Uterus (tissue), 3 donors: ENCODE measurements at regions not wholly inside any gene's neighbourhood (a gene's known extent, or its start where the extent isn't known, plus 50 kb on each side); places are given as distances from the start of the nearest gene placed in this dataset.

Experiments
- DNase-seq, 2 donors: peaks; one replicate each; pipeline ENCODE4 v3.0.0-alpha.2; 2019 to 2020
- H3K27ac ChIP-seq, 2 donors: fragments of 200-600 bp; sonication (generic); 1 replicate in 1 of 2; 2 replicates in 1 of 2; pipeline ENCODE4 v1.5.1; 2016 to 2018
- H3K27me3 ChIP-seq, 2 donors: fragments of 200-600 bp; sonication (generic); one replicate each; pipeline ENCODE4 v1.5.1; 2018 to 2019; ENCODE audit warnings: control low read depth in 1 of 2
- H3K36me3 ChIP-seq, 2 donors: fragments of 200-600 bp; sonication (generic); one replicate each; pipeline ENCODE4 v1.5.1; 2019; ENCODE audit warnings: control low read depth in 1 of 2
- H3K4me1 ChIP-seq, 2 donors: fragments of 200-600 bp; sonication (generic); one replicate each; pipeline ENCODE4 v1.5.1; 2018 to 2019; ENCODE audit warnings: control low read depth in 1 of 2
- H3K4me3 ChIP-seq, 2 donors: fragments of 200-600 bp; sonication (generic); 1 replicate in 1 of 2; 2 replicates in 1 of 2; pipeline ENCODE4 v1.5.1; 2018 to 2019; ENCODE audit warnings: mild to moderate bottlenecking in 1 of 2
- H3K9me3 ChIP-seq, 2 donors: fragments of 200-600 bp; sonication (generic); one replicate each; pipeline ENCODE4 v1.5.1; 2019; ENCODE audit warnings: control low read depth in 1 of 2
- POLR2A ChIP-seq, 2 donors: fragments of 450-650 bp; IDR thresholded peaks; one replicate each; pipeline ENCODE4 v1.6.1; 2016; ENCODE audit warnings: antibody characterized with exemption in 2 of 2, mild to moderate bottlenecking in 1 of 2, moderate library complexity in 1 of 2
- intact Hi-C: fragments of 100-400 bp; cut with DNase I; formaldehyde crosslinking; loops from one replicate; pipeline ENCODE4 v1.15.1; 2023; ENCODE audit warnings: low total_unique reads
- TF ChIP-seq, protein P1 (sequence below), 4 experiments: fragments of 200-600 bp in 2 of 4; fragments of 450-650 bp in 2 of 4; sonication (generic) in 2 of 4; IDR thresholded peaks; one replicate each; pipeline ENCODE4 v1.5.1; 2016 to 2019; ENCODE audit warnings: antibody characterized with exemption in 4 of 4, mild to moderate bottlenecking in 2 of 4, moderate library complexity in 1 of 4
- donor health status: DM: yes; HTN: yes; CAD: no.

DNA sequence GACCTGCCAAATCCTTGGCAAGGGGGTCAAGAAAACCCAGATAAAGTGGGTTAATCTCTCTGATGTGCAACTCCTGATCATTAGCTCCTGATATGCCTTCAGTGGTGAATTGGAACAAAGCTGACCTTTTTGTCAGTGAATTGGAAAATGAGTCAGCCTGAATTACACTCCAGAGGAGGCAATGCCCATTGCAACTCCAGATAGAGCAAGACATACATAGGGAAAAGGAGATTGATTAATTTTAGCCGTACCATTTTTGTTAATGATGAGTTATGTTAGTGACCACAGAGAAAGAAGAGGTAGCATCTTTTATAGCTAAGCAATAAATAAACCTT lies 195.2 kb upstream of the CADPS start:
- no peak for DNase-seq
- intact Hi-C loops: no loop called here
- Histone ChIP-seq H3K9me3 (no peaks in the 10 kb centered on the region), H3K4me1 (no peaks in the 10 kb centered on the region), H3K27me3 (no peaks in the 10 kb centered on the region), H3K27ac (no peak overlapping the region), H3K36me3 (no peaks in the 10 kb centered on the region), H3K4me3 (no peak overlapping the region)
- TF ChIP-seq, protein P1, sequence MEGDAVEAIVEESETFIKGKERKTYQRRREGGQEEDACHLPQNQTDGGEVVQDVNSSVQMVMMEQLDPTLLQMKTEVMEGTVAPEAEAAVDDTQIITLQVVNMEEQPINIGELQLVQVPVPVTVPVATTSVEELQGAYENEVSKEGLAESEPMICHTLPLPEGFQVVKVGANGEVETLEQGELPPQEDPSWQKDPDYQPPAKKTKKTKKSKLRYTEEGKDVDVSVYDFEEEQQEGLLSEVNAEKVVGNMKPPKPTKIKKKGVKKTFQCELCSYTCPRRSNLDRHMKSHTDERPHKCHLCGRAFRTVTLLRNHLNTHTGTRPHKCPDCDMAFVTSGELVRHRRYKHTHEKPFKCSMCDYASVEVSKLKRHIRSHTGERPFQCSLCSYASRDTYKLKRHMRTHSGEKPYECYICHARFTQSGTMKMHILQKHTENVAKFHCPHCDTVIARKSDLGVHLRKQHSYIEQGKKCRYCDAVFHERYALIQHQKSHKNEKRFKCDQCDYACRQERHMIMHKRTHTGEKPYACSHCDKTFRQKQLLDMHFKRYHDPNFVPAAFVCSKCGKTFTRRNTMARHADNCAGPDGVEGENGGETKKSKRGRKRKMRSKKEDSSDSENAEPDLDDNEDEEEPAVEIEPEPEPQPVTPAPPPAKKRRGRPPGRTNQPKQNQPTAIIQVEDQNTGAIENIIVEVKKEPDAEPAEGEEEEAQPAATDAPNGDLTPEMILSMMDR (IDR thresholded peaks at IDR 0.05): no peak
- no peak for TF ChIP-seq POLR2A (IDR thresholded peaks at IDR 0.05)

DNA sequence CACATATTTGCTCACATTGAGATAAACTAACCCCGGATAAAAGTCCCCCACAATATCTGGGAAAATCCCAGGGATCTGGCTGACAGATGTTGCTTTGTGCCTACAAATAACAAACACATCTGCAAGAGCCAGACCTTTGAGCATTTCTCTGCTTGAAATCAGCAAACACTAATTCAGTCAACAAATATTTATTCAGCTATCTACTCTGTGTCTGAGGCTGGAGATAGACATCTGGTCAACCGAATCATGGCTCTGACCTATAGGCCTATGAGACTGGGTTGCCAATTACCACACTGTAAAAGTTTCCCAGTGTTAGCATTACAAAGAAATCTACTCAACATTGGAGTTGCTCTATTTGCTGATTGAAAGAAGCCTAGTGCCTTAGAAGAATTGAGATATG lies 201.1 kb upstream of the CADPS start:
- Histone ChIP-seq H3K9me3 (no peaks in the 10 kb centered on the region), H3K27me3 (no peaks in the 10 kb centered on the region), H3K4me3 (no peak overlapping the region), H3K36me3 (no peaks in the 10 kb centered on the region), H3K27ac (no peak overlapping the region), H3K4me1 (no peaks in the 10 kb centered on the region)
- TF ChIP-seq, protein P1 (IDR thresholded peaks at IDR 0.05): no peak
- TF ChIP-seq POLR2A (IDR thresholded peaks at IDR 0.05): no peak
- intact Hi-C loops: no loop called here
- no peak for DNase-seq

DNA sequence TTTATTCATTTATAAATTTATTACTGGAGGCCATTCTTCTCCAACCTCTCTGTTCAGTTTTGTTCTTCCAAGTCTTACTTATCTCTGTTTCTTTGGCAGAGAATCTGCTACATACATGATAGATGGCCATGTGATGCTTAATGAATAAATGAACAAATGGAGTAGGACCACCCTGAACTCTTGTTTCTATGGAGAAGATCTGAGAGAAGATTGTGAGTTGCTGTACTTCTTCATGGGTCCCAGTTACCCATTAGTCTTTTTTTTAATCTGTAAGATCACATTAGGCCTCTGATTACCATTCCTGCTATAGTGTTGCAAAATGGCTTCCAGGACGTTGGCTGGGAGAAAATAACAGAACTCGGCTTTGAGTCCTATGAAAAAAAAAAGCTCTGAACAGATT lies 191.9 kb upstream of the SYNPR start:
- Histone ChIP-seq H3K9me3 (no peaks in the 10 kb centered on the region), H3K4me3 (no peak overlapping the region), H3K36me3 (no peaks in the 10 kb centered on the region), H3K27me3 (no peaks in the 10 kb centered on the region), H3K4me1 (no peaks in the 10 kb centered on the region), H3K27ac (no peak overlapping the region)
- intact Hi-C loops: no loop called here
- no peak for DNase-seq
- TF ChIP-seq POLR2A (IDR thresholded peaks at IDR 0.05): no peak
- TF ChIP-seq, protein P1 (IDR thresholded peaks at IDR 0.05): no peak

DNA sequence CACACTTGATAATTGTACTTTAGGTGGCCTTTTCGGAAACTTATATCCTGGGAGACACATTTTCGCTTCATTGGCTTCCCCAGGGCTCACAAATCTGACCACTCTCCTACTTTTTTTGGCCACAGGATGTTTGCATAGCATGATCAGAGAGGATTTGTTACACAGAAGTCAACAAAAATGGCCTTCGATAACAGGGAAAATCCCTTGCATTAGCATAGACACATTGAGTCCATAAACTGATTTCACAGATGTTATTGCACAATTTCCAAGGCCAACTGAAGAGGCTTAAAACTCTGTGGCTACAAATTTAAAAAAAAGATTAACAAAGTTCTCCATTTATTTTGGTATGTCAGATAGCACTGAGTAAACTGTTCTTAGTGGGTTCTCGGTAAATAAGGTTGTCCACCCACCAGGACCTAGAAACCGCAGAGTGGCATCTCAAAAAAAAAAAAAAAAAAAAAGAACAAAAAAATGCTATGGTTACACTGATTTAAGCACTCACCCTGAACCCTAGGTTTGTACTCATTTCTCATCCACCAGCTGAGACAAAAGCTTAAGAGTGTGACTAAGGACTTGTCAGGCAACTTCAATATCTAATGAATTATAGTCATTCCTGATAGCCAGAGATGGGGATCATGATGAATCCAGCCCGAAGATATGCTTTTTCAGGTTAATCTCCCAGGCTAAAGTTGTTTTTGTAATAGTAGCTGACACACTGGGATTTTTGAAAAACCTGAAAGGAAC lies 188.9 kb upstream of the SYNPR start:
- intact Hi-C loops: no loop called here
- H3K4me3 ChIP-seq: no peak overlapping the region
- H3K4me1 ChIP-seq: no peaks in the 10 kb centered on the region
- H3K36me3 ChIP-seq: no peaks in the 10 kb centered on the region
- no peaks in the 10 kb centered on the region for H3K9me3 ChIP-seq
- no peak for TF ChIP-seq POLR2A (IDR thresholded peaks at IDR 0.05)
- TF ChIP-seq, protein P1 (IDR thresholded peaks at IDR 0.05): no peak
- H3K27ac ChIP-seq: no peak overlapping the region
- H3K27me3 ChIP-seq: no peaks in the 10 kb centered on the region
- DNase-seq: no peak

DNA sequence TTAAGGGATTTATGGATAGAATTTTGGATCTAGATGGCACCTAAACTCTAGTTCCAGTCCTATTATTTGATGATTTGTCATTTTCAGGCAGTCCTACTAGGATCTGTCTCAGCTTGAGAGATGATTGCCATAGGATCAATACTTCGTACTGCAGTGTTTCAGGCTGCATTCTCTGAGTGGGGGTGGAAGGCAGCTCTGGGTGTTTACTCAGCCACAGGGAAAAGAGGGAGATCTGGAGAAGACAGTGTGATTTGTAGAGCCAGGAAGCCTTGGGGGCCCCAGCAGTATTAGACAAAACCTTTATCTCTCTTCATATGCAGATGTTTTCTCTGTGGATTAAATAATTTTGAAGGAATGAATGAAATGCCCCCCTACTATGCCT lies 188.4 kb upstream of the SYNPR start:
- TF ChIP-seq, protein P1 (IDR thresholded peaks at IDR 0.05): no peak
- TF ChIP-seq POLR2A (IDR thresholded peaks at IDR 0.05): no peak
- Histone ChIP-seq H3K27me3 (no peaks in the 10 kb centered on the region), H3K4me3 (no peak overlapping the region), H3K27ac (no peak overlapping the region), H3K4me1 (no peaks in the 10 kb centered on the region), H3K36me3 (no peaks in the 10 kb centered on the region), H3K9me3 (no peaks in the 10 kb centered on the region)
- DNase-seq: no peak
- intact Hi-C loops: no loop called here
